Mesenchymal stem cell (in vitro differentiated cells and primary cell): ENCODE measurements at regions not wholly inside any gene's neighbourhood (a gene's known extent, or its start where the extent isn't known, plus 50 kb on each side); places are given as distances from the start of the nearest gene placed in this dataset.

Source experiments
- DNase-seq: peaks from one replicate; pipeline ENCODE4 v3.0.0-alpha.2; 2013
- H2AFZ ChIP-seq: one replicate; pipeline ENCODE4 v1.6.1; 2013; ENCODE audit warnings: low read depth, mild to moderate bottlenecking, control low read depth, inconsistent platforms, low read length, moderate library complexity
- H2AK5ac ChIP-seq: 2 replicates; pipeline ENCODE4 v1.6.1; 2013; ENCODE audit warnings: low read length, moderate library complexity, mild to moderate bottlenecking, inconsistent platforms; ENCODE audit not compliant: severe bottlenecking
- H2BK120ac ChIP-seq: one replicate; pipeline ENCODE4 v1.6.1; 2013; ENCODE audit warnings: low read depth, mild to moderate bottlenecking, inconsistent platforms, low read length, moderate library complexity
- H2BK12ac ChIP-seq, 2 experiments: one replicate each; pipeline ENCODE4 v1.6.1; 2013; ENCODE audit warnings: inconsistent platforms in 2 of 2, low read length in 2 of 2, mild to moderate bottlenecking in 2 of 2, moderate library complexity in 2 of 2, control low read depth in 1 of 2
- H2BK15ac ChIP-seq: one replicate; pipeline ENCODE4 v1.6.1; 2013; ENCODE audit warnings: mild to moderate bottlenecking, low read depth, inconsistent platforms; ENCODE audit not compliant: poor library complexity, severe bottlenecking
- H2BK5ac ChIP-seq: 2 replicates; pipeline ENCODE4 v1.6.1; 2013; ENCODE audit warnings: low read depth, mild to moderate bottlenecking, low read length, control low read depth, inconsistent platforms; ENCODE audit not compliant: poor library complexity, severe bottlenecking
- H3K14ac ChIP-seq, 2 experiments: one replicate each; pipeline ENCODE4 v1.6.1; 2013; ENCODE audit warnings: inconsistent platforms in 2 of 2, low read length in 2 of 2, control low read depth in 1 of 2, mild to moderate bottlenecking in 1 of 2, moderate library complexity in 1 of 2
- H3K18ac ChIP-seq, 2 experiments: one replicate each; pipeline ENCODE4 v1.6.1; 2013; ENCODE audit warnings: inconsistent platforms in 2 of 2, low read length in 2 of 2, control low read depth in 1 of 2, low read depth in 1 of 2, mild to moderate bottlenecking in 1 of 2
- H3K23ac ChIP-seq, 2 experiments: one replicate each; pipeline ENCODE4 v1.6.1; 2013; ENCODE audit warnings: inconsistent platforms in 2 of 2, low read length in 2 of 2, mild to moderate bottlenecking in 2 of 2, moderate library complexity in 2 of 2, control low read depth in 1 of 2
- H3K27ac ChIP-seq: 2 replicates; pipeline ENCODE4 v1.5.1; 2013; ENCODE audit warnings: mild to moderate bottlenecking, moderate library complexity, low read length, control low read depth, inconsistent platforms; ENCODE audit not compliant: poor library complexity, severe bottlenecking
- H3K27me3 ChIP-seq, 2 experiments: 2 replicates each; pipeline versions ENCODE4 v1.6.1 to v1.7.0; 2013; ENCODE audit warnings: low read length in 2 of 2, mild to moderate bottlenecking in 2 of 2, moderate library complexity in 2 of 2, control low read depth in 1 of 2, inconsistent platforms in 1 of 2; ENCODE audit not compliant: control insufficient read depth in 1 of 2, insufficient read depth in 1 of 2
- H3K36me3 ChIP-seq, 2 experiments: 2 replicates each; pipeline versions ENCODE4 v1.6.1 to v1.7.0; 2013; ENCODE audit warnings: low read length in 2 of 2, control low read depth in 1 of 2, inconsistent platforms in 1 of 2, low read depth in 1 of 2, mild to moderate bottlenecking in 1 of 2; ENCODE audit not compliant: insufficient read depth in 2 of 2, control insufficient read depth in 1 of 2
- H3K4ac ChIP-seq, 2 experiments: one replicate each; pipeline ENCODE4 v1.6.1; 2013; ENCODE audit warnings: inconsistent platforms in 2 of 2, low read length in 2 of 2, mild to moderate bottlenecking in 2 of 2, moderate library complexity in 2 of 2, control low read depth in 1 of 2, low read depth in 1 of 2
- H3K4me1 ChIP-seq: 2 replicates; pipeline ENCODE4 v1.6.1; 2013; ENCODE audit warnings: low read depth, low read length, control low read depth; ENCODE audit not compliant: control insufficient read depth, insufficient read depth
- H3K4me2 ChIP-seq: 2 replicates; pipeline ENCODE4 v1.6.1; 2013; ENCODE audit warnings: low read length, mild to moderate bottlenecking, inconsistent platforms; ENCODE audit not compliant: poor library complexity, severe bottlenecking
- H3K4me3 ChIP-seq, 2 experiments: 2 replicates each; pipeline versions ENCODE4 v1.5.1 to v1.7.0; 2013; ENCODE audit warnings: low read length in 2 of 2, mild to moderate bottlenecking in 2 of 2, control low read depth in 1 of 2, low read depth in 1 of 2; ENCODE audit not compliant: insufficient read depth in 1 of 2
- H3K79me1 ChIP-seq: replicated peaks from 2 replicates; pipeline ENCODE4 v1.6.1; 2013; ENCODE audit warnings: mild to moderate bottlenecking, control low read depth, low read length, inconsistent platforms; ENCODE audit not compliant: poor library complexity, severe bottlenecking
- H3K9ac ChIP-seq: 2 replicates; pipeline ENCODE4 v1.7.0; 2013; ENCODE audit warnings: mild to moderate bottlenecking, low read length, moderate library complexity
- H3K9me3 ChIP-seq: 2 replicates; pipeline ENCODE4 v1.7.0; 2013; ENCODE audit warnings: mild to moderate bottlenecking, low read length; ENCODE audit not compliant: control insufficient read depth
- H4K8ac ChIP-seq: one replicate; pipeline ENCODE4 v1.6.1; 2013; ENCODE audit warnings: inconsistent platforms, mild to moderate bottlenecking, low read length, moderate library complexity
- H4K91ac ChIP-seq: one replicate; pipeline ENCODE4 v1.6.1; 2013; ENCODE audit warnings: mild to moderate bottlenecking, low read length, inconsistent platforms
- WGBS: methylation state at CpG from one replicate; pipeline ENCODE4 v1.1.7; 2013; ENCODE audit warnings: mixed read lengths; 5-methylcytosine and 5-hydroxymethylcytosine counted together

DNA sequence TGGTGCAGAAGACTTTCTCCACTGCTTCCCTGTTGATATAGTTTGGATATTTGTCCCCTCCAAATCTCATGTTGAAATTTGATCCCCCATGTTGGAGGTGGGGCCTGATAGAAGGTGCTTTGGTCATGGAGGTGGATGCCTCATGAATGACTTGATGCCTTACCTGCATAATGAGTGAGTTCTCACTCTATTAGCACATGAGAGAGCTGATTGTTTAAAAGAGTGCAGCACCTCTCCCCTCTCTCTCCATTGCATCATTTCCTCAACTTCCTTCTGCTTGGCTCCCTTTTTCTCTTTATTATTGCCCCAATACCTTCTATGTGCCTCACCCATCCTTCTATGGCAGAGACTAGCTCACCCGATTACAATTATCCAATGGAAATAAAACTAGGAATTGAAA, 90.8 kb upstream of the COX10 start:
- no peaks in the 10 kb centered on the region for H3K27me3 ChIP-seq
- H3K36me3 ChIP-seq = no peaks in the 10 kb centered on the region
- H3K9me3 ChIP-seq = no peaks in the 10 kb centered on the region
- no peaks in the 10 kb centered on the region for H3K79me1 ChIP-seq
- H3K18ac ChIP-seq = no peak overlapping the region
- H3K14ac ChIP-seq = no peak overlapping the region
- H3K27ac ChIP-seq = no peak overlapping the region
- H3K23ac ChIP-seq = no peak overlapping the region
- H4K8ac ChIP-seq = no peak overlapping the region
- no peak overlapping the region for H2BK120ac ChIP-seq
- no peak overlapping the region for H2AK5ac ChIP-seq
- no peak overlapping the region for H3K4ac ChIP-seq
- no CpG with 5 or more reads among the region's 1 CpG for WGBS
- no peaks in the 10 kb centered on the region for H3K4me1 ChIP-seq
- no peak overlapping the region for H3K9ac ChIP-seq
- no peak overlapping the region for H3K4me3 ChIP-seq
- H2BK5ac ChIP-seq = no peak overlapping the region
- no peak overlapping the region for H2BK12ac ChIP-seq
- H3K4me2 ChIP-seq = no peak overlapping the region
- no peak for DNase-seq
- H2BK15ac ChIP-seq = no peak overlapping the region
- no peak overlapping the region for H4K91ac ChIP-seq
- H2AFZ ChIP-seq = no peak overlapping the region

DNA sequence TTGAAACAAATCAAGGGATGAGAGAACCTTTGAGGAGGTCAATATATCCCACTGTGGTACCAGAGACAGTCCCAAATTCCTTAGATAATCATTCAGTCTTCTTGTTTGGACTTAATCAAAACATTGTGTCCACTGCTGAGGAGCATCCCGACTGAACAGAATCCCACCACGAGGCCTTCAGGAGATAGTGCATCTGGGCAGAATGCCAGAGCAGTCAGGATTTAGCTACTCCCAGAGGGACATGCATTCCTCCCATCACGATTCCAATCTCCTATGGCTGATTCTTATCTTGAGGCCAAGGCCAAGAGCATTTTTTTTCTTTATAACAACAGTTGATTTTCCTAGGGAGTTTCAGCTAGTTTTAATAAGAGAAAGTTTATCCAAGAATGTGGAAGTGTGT, 87.4 kb upstream of the COX10 start:
- 60% methylated on average over 3 of the region's 3 CpGs for WGBS
- Histone ChIP-seq H2BK15ac (no peak overlapping the region), H3K9ac (no peak overlapping the region), H3K27me3 (no peaks in the 10 kb centered on the region), H3K9me3 (no peaks in the 10 kb centered on the region), H3K36me3 (no peaks in the 10 kb centered on the region), H3K4me1 (no peaks in the 10 kb centered on the region), H3K4me3 (no peak overlapping the region), H3K4ac (no peak overlapping the region), H2AK5ac (no peak overlapping the region), H3K4me2 (no peak overlapping the region), H4K91ac (no peak overlapping the region), H2BK120ac (no peak overlapping the region), H3K14ac (no peak overlapping the region), H3K27ac (no peak overlapping the region), H2BK12ac (no peak overlapping the region), H2BK5ac (no peak overlapping the region), H2AFZ (no peak overlapping the region), H3K18ac (no peak overlapping the region), H3K79me1 (no peaks in the 10 kb centered on the region), H4K8ac (no peak overlapping the region), H3K23ac (no peak overlapping the region)
- DNase-seq = peak; percentile 49

DNA sequence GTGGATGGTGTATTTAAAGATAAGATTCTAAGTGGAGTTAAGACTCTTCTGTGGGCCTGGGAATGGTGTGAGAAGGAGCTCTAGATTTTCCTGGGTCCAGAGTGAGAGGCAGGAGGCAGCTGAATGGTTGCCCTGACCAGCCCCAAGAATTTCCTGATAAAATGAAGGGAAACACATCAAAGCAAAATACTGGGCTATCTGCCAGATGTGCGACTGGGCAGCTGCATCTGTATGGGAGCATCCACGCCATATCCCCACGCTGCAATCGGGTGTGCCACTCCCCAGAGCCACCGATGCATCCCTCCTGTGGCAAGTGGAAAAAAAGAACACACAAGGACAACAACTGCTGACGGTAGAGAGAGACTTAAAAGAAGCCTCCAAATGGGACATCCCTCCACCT, 84.3 kb upstream of the COX10 start:
- H2BK15ac ChIP-seq = no peak overlapping the region
- H3K27ac ChIP-seq = no peak overlapping the region
- no peak overlapping the region for H3K4me3 ChIP-seq
- no peaks in the 10 kb centered on the region for H3K79me1 ChIP-seq
- no peaks in the 10 kb centered on the region for H3K27me3 ChIP-seq
- no peak overlapping the region for H2AK5ac ChIP-seq
- H2BK5ac ChIP-seq = no peak overlapping the region
- H2AFZ ChIP-seq = no peak overlapping the region
- no peak overlapping the region for H2BK12ac ChIP-seq
- no peak overlapping the region for H3K23ac ChIP-seq
- no peak overlapping the region for H3K14ac ChIP-seq
- no peak overlapping the region for H2BK120ac ChIP-seq
- no peak overlapping the region for H3K9ac ChIP-seq
- no peak for DNase-seq
- WGBS = 95% methylated on average over 6 of the region's 6 CpGs
- H3K9me3 ChIP-seq = no peaks in the 10 kb centered on the region
- H4K8ac ChIP-seq = no peak overlapping the region
- no peak overlapping the region for H4K91ac ChIP-seq
- no peak overlapping the region for H3K4me2 ChIP-seq
- H3K18ac ChIP-seq = no peak overlapping the region
- H3K4me1 ChIP-seq = no peaks in the 10 kb centered on the region
- H3K36me3 ChIP-seq = no peaks in the 10 kb centered on the region
- H3K4ac ChIP-seq = no peak overlapping the region

DNA sequence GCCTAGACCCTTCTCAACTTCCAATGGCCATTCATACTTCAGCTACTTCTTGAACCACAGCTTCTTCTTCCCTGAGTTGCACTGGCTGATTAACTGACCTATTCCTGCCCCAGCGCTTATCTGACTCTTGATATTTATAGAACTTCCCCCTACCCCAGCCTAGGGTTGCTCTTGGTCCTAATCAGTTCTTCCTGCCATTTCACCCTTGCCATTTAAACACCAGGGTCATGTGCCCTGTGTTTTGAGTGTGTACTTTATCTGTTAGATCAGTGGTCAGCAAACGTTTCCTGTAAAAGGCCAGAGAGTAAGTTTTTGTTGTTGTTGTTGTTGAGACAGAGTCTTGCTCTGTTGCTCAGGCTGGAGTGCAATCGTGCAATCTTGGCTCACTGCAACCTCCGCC, 82.4 kb upstream of the COX10 start:
- H3K9me3 ChIP-seq = no peaks in the 10 kb centered on the region
- no peak overlapping the region for H3K4me2 ChIP-seq
- no peak overlapping the region for H2BK5ac ChIP-seq
- H4K91ac ChIP-seq = no peak overlapping the region
- H4K8ac ChIP-seq = no peak overlapping the region
- H3K14ac ChIP-seq = no peak overlapping the region
- no peak overlapping the region for H3K9ac ChIP-seq
- no peak overlapping the region for H3K4me3 ChIP-seq
- 43% methylated on average over 2 of the region's 4 CpGs for WGBS
- H2BK12ac ChIP-seq = no peak overlapping the region
- H3K36me3 ChIP-seq = no peaks in the 10 kb centered on the region
- no peak for DNase-seq
- H2AK5ac ChIP-seq = no peak overlapping the region
- H3K4ac ChIP-seq = no peak overlapping the region
- H3K18ac ChIP-seq = no peak overlapping the region
- H3K4me1 ChIP-seq = no peaks in the 10 kb centered on the region
- no peak overlapping the region for H3K27ac ChIP-seq
- H3K79me1 ChIP-seq = no peaks in the 10 kb centered on the region
- no peak overlapping the region for H3K23ac ChIP-seq
- no peak overlapping the region for H2BK120ac ChIP-seq
- no peaks in the 10 kb centered on the region for H3K27me3 ChIP-seq
- no peak overlapping the region for H2AFZ ChIP-seq
- H2BK15ac ChIP-seq = no peak overlapping the region
